Skeletal muscle tissue (tissue), 3 donors: ENCODE measurements at regions not wholly inside any gene's neighbourhood (a gene's known extent, or its start where the extent isn't known, plus 50 kb on each side); places are given as distances from the start of the nearest gene placed in this dataset.

ENCODE experiments used
- H3K27ac ChIP-seq: one replicate; pipeline ENCODE4 v1.7.0; 2013; ENCODE audit warnings: mild to moderate bottlenecking, low read depth, low read length, inconsistent platforms
- H3K27me3 ChIP-seq, 3 donors: one replicate each; pipeline ENCODE4 v1.7.0; 2013; ENCODE audit warnings: low read length in 3 of 3; ENCODE audit not compliant: control insufficient read depth in 3 of 3, insufficient read depth in 3 of 3
- H3K36me3 ChIP-seq, 3 donors: one replicate each; pipeline ENCODE4 v1.7.0; 2013; ENCODE audit warnings: low read length in 3 of 3; ENCODE audit not compliant: control insufficient read depth in 3 of 3, insufficient read depth in 3 of 3
- H3K4me1 ChIP-seq, 3 donors: one replicate each; pipeline ENCODE4 v1.7.0; 2013; ENCODE audit warnings: low read length in 3 of 3, mild to moderate bottlenecking in 3 of 3; ENCODE audit not compliant: control insufficient read depth in 3 of 3, insufficient read depth in 3 of 3
- H3K4me3 ChIP-seq, 3 donors: one replicate each; pipeline ENCODE4 v1.7.0; 2013; ENCODE audit warnings: low read length in 3 of 3
- H3K9ac ChIP-seq, 3 donors: one replicate each; pipeline ENCODE4 v1.7.0; 2013; ENCODE audit warnings: low read length in 3 of 3, mild to moderate bottlenecking in 3 of 3, moderate library complexity in 2 of 3, low read depth in 1 of 3
- H3K9me3 ChIP-seq, 3 donors: one replicate each; pipeline ENCODE4 v1.7.0; 2013; ENCODE audit warnings: low read length in 3 of 3; ENCODE audit not compliant: control insufficient read depth in 3 of 3
- donor health status: Osteomylitis.

GRCh38 chr1:30311749-30312148 is 411.6 kb downstream of the MATN1 start:
- Histone ChIP-seq H3K9me3 (peaks cover 0 to 5% (median under 1%) of the 10 kb centered on the region in 3 donors), H3K9ac (no peak overlapping the region), H3K4me1 (no peaks in the 10 kb centered on the region), H3K27me3 (peaks cover 10 to 15% (median 10%) of the 10 kb centered on the region in 3 donors), H3K36me3 (no peaks in the 10 kb centered on the region), H3K27ac (no peak overlapping the region), H3K4me3 (no peak overlapping the region)

GRCh38 chr1:30310966-30311742 is 412.2 kb downstream of the MATN1 start:
- H3K4me1 ChIP-seq, result no peaks in the 10 kb centered on the region
- H3K27ac ChIP-seq, result no peak overlapping the region
- no peaks in the 10 kb centered on the region for H3K36me3 ChIP-seq
- H3K9ac ChIP-seq, result no peak overlapping the region
- H3K27me3 ChIP-seq, result peaks cover 10 to 15% (median 10%) of the 10 kb centered on the region in 3 donors
- no peak overlapping the region for H3K4me3 ChIP-seq
- peaks cover 0 to under 1% (median 0%) of the 10 kb centered on the region in 3 donors for H3K9me3 ChIP-seq

DNA sequence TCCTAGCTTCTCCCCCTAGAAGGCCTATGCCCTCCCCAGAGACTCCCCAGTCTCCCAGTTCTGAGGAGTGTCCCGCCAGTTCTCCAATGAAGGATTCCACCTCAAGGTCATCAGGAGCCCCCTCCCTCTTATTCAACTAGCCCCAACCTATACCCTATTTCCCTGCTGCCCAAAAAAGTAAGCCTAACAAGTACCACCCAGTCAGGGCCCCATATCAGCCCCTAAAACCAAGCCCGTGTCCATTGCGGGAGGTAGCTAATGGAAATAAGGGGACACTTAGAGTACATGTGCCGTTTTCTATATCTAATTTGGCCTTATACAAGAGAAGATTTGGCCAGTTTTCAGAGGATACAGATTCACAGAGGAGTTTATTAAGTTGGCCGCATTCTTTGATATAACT is 416.2 kb downstream of the MATN1 start:
- Histone ChIP-seq H3K9ac (no peak overlapping the region), H3K36me3 (no peaks in the 10 kb centered on the region), H3K9me3 (no peaks in the 10 kb centered on the region), H3K4me1 (no peaks in the 10 kb centered on the region), H3K27me3 (peaks cover 4 to 8% (median 6%) of the 10 kb centered on the region in 3 donors), H3K4me3 (no peak overlapping the region), H3K27ac (no peak overlapping the region)

- Histone ChIP-seq H3K36me3 (no peaks in the 10 kb centered on the region), H3K4me1 (no peaks in the 10 kb centered on the region), H3K9ac (no peak overlapping the region), H3K9me3 (no peaks in the 10 kb centered on the region), H3K27me3 (peaks cover 6 to 8% (median 7%) of the 10 kb centered on the region in 3 donors), H3K27ac (no peak overlapping the region), H3K4me3 (no peak overlapping the region)
Measured at GRCh38 chr1:30305519-30305918, 417.9 kb downstream of the MATN1 start.

GRCh38 chr1:30305061-30305460 is 418.3 kb downstream of the MATN1 start:
- Histone ChIP-seq H3K9me3 (no peaks in the 10 kb centered on the region), H3K36me3 (no peaks in the 10 kb centered on the region), H3K4me3 (no peak overlapping the region), H3K9ac (no peak overlapping the region), H3K27ac (no peak overlapping the region), H3K4me1 (no peaks in the 10 kb centered on the region), H3K27me3 (peaks cover 6 to 9% (median 8%) of the 10 kb centered on the region in 3 donors)

GRCh38 chr1:30304080-30304479 is 419.3 kb downstream of the MATN1 start:
- no peaks in the 10 kb centered on the region for H3K9me3 ChIP-seq
- no peaks in the 10 kb centered on the region for H3K36me3 ChIP-seq
- H3K9ac ChIP-seq, result no peak overlapping the region
- H3K4me3 ChIP-seq, result no peak overlapping the region
- H3K4me1 ChIP-seq, result no peaks in the 10 kb centered on the region
- peaks cover 6 to 15% (median 8%) of the 10 kb centered on the region in 3 donors for H3K27me3 ChIP-seq
- H3K27ac ChIP-seq, result no peak overlapping the region

DNA sequence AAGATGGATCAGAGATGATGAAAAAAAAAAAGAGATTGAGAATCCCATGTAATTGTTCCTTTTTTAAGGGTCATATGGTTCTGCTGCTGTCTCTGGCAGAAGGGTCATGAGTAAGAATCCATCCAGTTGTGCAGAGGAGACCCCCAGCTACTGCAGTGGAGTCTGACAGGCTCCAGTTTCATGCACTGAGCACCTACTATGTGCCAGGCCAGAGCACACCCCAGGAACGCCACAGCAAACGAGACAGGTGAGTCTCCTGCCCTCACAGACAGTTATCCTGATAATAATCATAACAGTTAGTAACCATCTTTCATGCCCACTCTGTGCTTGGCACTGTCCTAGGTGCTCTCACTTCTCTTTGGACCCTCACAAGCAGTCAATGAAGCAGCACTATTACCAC is 420.0 kb downstream of the MATN1 start:
- H3K9ac ChIP-seq, result no peak overlapping the region
- H3K9me3 ChIP-seq, result no peaks in the 10 kb centered on the region
- no peaks in the 10 kb centered on the region for H3K36me3 ChIP-seq
- no peak overlapping the region for H3K4me3 ChIP-seq
- H3K4me1 ChIP-seq, result no peaks in the 10 kb centered on the region
- H3K27ac ChIP-seq, result no peak overlapping the region
- H3K27me3 ChIP-seq, result peaks cover 6 to 15% (median 8%) of the 10 kb centered on the region in 3 donors

- H3K27me3 ChIP-seq, result peaks cover 6 to 15% (median 8%) of the 10 kb centered on the region in 3 donors
- H3K4me1 ChIP-seq, result no peaks in the 10 kb centered on the region
- H3K9ac ChIP-seq, result no peak overlapping the region
- no peaks in the 10 kb centered on the region for H3K36me3 ChIP-seq
- H3K9me3 ChIP-seq, result no peaks in the 10 kb centered on the region
- no peak overlapping the region for H3K27ac ChIP-seq
- no peak overlapping the region for H3K4me3 ChIP-seq
Measured at GRCh38 chr1:30302858-30303257, 420.5 kb downstream of the MATN1 start.

GRCh38 chr1:30300669-30301068 is 422.7 kb downstream of the MATN1 start:
- H3K27me3 ChIP-seq, result peaks cover 8 to 15% (median 10%) of the 10 kb centered on the region in 3 donors
- H3K9me3 ChIP-seq, result no peaks in the 10 kb centered on the region
- H3K36me3 ChIP-seq, result no peaks in the 10 kb centered on the region

GRCh38 chr1:30299393-30299792 is 424.0 kb downstream of the MATN1 start:
- peaks cover 3 to 15% (median 11%) of the 10 kb centered on the region in 3 donors for H3K27me3 ChIP-seq
- no peaks in the 10 kb centered on the region for H3K36me3 ChIP-seq
- H3K4me1 ChIP-seq, result no peaks in the 10 kb centered on the region
- peaks cover 0 to 2% (median 0%) of the 10 kb centered on the region in 3 donors for H3K9me3 ChIP-seq
- H3K27ac ChIP-seq, result no peak overlapping the region
- H3K4me3 ChIP-seq, result no peak overlapping the region
- no peak overlapping the region for H3K9ac ChIP-seq

More at GRCh38 chr1:30300669-30301068, 422.7 kb downstream of the MATN1 start:
- Histone ChIP-seq H3K4me3 (no peak overlapping the region), H3K4me1 (no peaks in the 10 kb centered on the region), H3K27ac (no peak overlapping the region), H3K9ac (no peak overlapping the region)
